PC-9 (cell line): ENCODE measurements at regions not wholly inside any gene's neighbourhood (a gene's known extent, or its start where the extent isn't known, plus 50 kb on each side); places are given as distances from the start of the nearest gene placed in this dataset.

Source experiments
- CTCF ChIP-seq: fragments of 200-600 bp; sonication (generic); conservative IDR thresholded peaks from 2 replicates; pipeline ENCODE4 v1.6.1; 2017; ENCODE audit warnings: mixed run types, antibody characterized with exemption, mild to moderate bottlenecking, moderate library complexity
- EZH2 ChIP-seq: fragments of 200-600 bp; sonication (generic); IDR thresholded peaks from 2 replicates; pipeline ENCODE4 v1.8.0; 2017; ENCODE audit warnings: antibody characterized with exemption, low read depth

GRCh38 chr7:153430931-153431330 is 621.3 kb upstream of the DPP6 start:
- TF ChIP-seq CTCF (no peak), EZH2 (no peak)
